Fibroblast of pulmonary artery (primary cell): ENCODE measurements at regions not wholly inside any gene's neighbourhood (a gene's known extent, or its start where the extent isn't known, plus 50 kb on each side); places are given as distances from the start of the nearest gene placed in this dataset.

Experiments
- DNase-seq: peaks from one replicate; pipeline ENCODE4 v3.0.0-alpha.2; 2010; ENCODE audit warnings: low read depth
- H3K4me3 ChIP-seq: replicated peaks from 2 replicates; pipeline ENCODE4 v1.5.1; 2011; ENCODE audit warnings: low read depth, mild to moderate bottlenecking, control low read depth, low read length, moderate library complexity
- CTCF ChIP-seq: IDR thresholded peaks from 2 replicates; pipeline ENCODE4 v1.5.1; 2011; ENCODE audit warnings: mild to moderate bottlenecking, control low read depth, low read length, inconsistent platforms; ENCODE audit errors: missing control alignments

- no peak overlapping the region for H3K4me3 ChIP-seq
- no peak for TF ChIP-seq CTCF
- no peak for DNase-seq
Observed at GRCh38 chr9:108283696-108284095, 572.1 kb downstream of the ACTL7B start.

DNA sequence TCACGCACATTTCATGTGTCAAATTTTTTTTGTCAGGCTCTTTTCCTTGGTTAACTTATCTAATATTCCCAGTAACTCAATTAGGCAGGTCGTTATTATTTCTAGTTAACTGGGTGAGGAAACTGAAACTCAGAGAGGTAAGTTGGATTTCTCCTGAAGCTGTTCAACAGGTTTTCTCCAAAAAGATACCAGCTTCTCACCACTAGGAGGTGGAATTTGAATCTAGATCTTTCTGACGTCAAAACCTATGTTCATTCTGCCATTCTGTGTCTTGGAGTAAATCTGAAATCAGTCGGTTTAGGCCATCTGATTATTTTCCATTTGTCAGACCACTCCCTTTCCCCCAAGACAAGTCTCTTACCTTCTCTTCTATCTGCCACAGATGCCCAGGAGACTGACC is 572.9 kb downstream of the ACTL7B start:
- DNase-seq: peak; percentile 23
- no peak overlapping the region for H3K4me3 ChIP-seq
- peak; percentile 41 for TF ChIP-seq CTCF

DNA sequence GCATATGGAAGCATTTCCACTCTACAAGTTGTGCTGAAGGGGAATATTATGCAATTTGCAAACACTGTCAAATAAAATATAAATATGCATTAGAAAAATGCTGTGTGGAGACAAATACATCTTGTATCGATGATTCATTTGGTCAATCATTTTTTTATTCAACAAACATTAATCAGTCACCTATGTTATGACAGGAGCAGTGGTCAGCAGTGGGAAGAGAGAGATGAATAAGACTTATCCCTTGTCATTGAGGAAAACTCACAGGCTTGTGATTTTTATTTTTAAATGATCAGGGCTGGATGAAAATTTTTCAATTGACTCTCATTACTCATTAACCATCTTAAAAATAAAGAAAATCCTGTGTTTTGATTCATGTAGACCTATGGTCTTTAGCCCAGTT is 574.1 kb downstream of the ACTL7B start:
- no peak for TF ChIP-seq CTCF
- DNase-seq: no peak
- no peak overlapping the region for H3K4me3 ChIP-seq

- no peak for TF ChIP-seq CTCF
- H3K4me3 ChIP-seq: no peak overlapping the region
- no peak for DNase-seq
Observed at GRCh38 chr9:108278341-108278740, 577.4 kb downstream of the ACTL7B start.

GRCh38 chr9:108277216-108277615 is 578.6 kb downstream of the ACTL7B start:
- no peak for TF ChIP-seq CTCF
- no peak for DNase-seq
- H3K4me3 ChIP-seq: no peak overlapping the region

DNA sequence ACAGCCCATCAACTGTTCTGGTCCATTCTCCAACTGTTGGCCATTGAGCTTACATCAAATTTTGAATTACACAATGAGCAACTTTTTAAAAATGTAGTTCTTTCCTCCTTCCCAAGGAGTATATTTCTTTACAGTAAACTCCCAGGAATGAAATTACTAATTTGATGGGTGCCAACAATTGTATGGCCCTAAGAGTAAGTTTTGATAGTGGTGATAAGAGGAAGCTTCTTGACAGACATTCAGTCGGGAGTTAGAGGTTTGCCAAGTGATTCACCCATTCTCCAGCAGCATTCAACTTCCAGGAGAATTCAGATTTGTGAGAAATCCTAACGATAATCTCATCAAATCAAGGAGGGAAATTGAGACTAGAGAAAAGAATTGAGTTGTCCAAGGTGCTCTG is 579.9 kb downstream of the ACTL7B start:
- no peak for DNase-seq
- no peak overlapping the region for H3K4me3 ChIP-seq
- TF ChIP-seq CTCF: no peak

GRCh38 chr9:108274971-108275370 is 580.8 kb downstream of the ACTL7B start:
- H3K4me3 ChIP-seq: no peak overlapping the region
- DNase-seq: no peak
- TF ChIP-seq CTCF: no peak
